MM.1S (cell line): ENCODE measurements at regions not wholly inside any gene's neighbourhood (a gene's known extent, or its start where the extent isn't known, plus 50 kb on each side); places are given as distances from the start of the nearest gene placed in this dataset.
A peak's percentile ranks its signal among the peaks of the same experiment; 100 is the strongest.
"Not testable (repeated sequence)": the region's sequence is repeated elsewhere in the genome, so short reads cannot be mapped to it uniquely, and the experiment has no call there.

Source experiments
- DNase-seq: peaks from one replicate; pipeline ENCODE4 v3.0.0-alpha.2; 2015
- H2AFZ ChIP-seq: fragments of 300-600 bp; sonication (generic); 2 replicates; pipeline ENCODE4 v1.6.0; 2016; ENCODE audit warnings: antibody characterized with exemption, low read length
- H3F3A ChIP-seq: fragments of 300-600 bp; sonication (generic); 2 replicates; pipeline ENCODE4 v1.6.1; 2016; ENCODE audit warnings: mild to moderate bottlenecking, antibody characterized with exemption, low read length, moderate library complexity, mixed read lengths; ENCODE audit not compliant: insufficient read depth
- H3K27ac ChIP-seq: fragments of 300-600 bp; sonication (generic); 2 replicates; pipeline ENCODE4 v1.5.1; 2016; ENCODE audit warnings: mild to moderate bottlenecking, low read length
- H3K27me3 ChIP-seq: fragments of 300-600 bp; sonication (generic); replicated peaks from 2 replicates; pipeline ENCODE4 v1.6.0; 2016; ENCODE audit warnings: low read length; ENCODE audit not compliant: insufficient read depth
- H3K36me3 ChIP-seq: fragments of 300-600 bp; sonication (generic); replicated peaks from 2 replicates; pipeline ENCODE4 v1.6.1; 2016; ENCODE audit warnings: mild to moderate bottlenecking, low read length, mixed read lengths; ENCODE audit not compliant: insufficient read depth
- H3K4me1 ChIP-seq: fragments of 300-600 bp; sonication (generic); 2 replicates; pipeline ENCODE4 v1.6.1; 2016; ENCODE audit warnings: low read length, mixed read lengths
- H3K4me2 ChIP-seq: fragments of 300-600 bp; sonication (generic); 2 replicates; pipeline ENCODE4 v1.6.0; 2016; ENCODE audit warnings: low read depth, low read length
- H3K4me3 ChIP-seq: fragments of 300-600 bp; sonication (generic); 2 replicates; pipeline ENCODE4 v1.5.1; 2016; ENCODE audit warnings: low read length, mixed read lengths
- H3K79me2 ChIP-seq: fragments of 300-600 bp; sonication (generic); 2 replicates; pipeline ENCODE4 v1.6.1; 2016; ENCODE audit warnings: mixed run types, low read length, mixed read lengths
- H3K9ac ChIP-seq: fragments of 300-600 bp; sonication (generic); 2 replicates; pipeline ENCODE4 v1.6.1; 2016; ENCODE audit warnings: low read length, mixed read lengths
- H3K9me2 ChIP-seq: fragments of 300-600 bp; sonication (generic); replicated peaks from 2 replicates; pipeline ENCODE4 v1.6.1; 2016; ENCODE audit warnings: mild to moderate bottlenecking, low read length, mixed read lengths; ENCODE audit not compliant: insufficient read depth
- H3K9me3 ChIP-seq: fragments of 300-600 bp; sonication (generic); replicated peaks from 2 replicates; pipeline ENCODE4 v1.6.1; 2016; ENCODE audit warnings: mild to moderate bottlenecking, low read length, mixed read lengths; ENCODE audit not compliant: insufficient read depth
- H4K20me1 ChIP-seq: fragments of 300-600 bp; sonication (generic); 2 replicates; pipeline ENCODE4 v1.6.1; 2016; ENCODE audit warnings: mild to moderate bottlenecking, low read length, moderate library complexity, mixed read lengths; ENCODE audit not compliant: insufficient read depth
- CTCF ChIP-seq: fragments of 300-600 bp; sonication (generic); IDR thresholded peaks from 2 replicates; pipeline ENCODE4 v1.5.1; 2016; ENCODE audit warnings: antibody characterized with exemption, low read length, mixed read lengths
- EZH2 ChIP-seq: fragments of 300-600 bp; sonication (generic); optimal IDR thresholded peaks from 2 replicates; pipeline ENCODE3; 2017; ENCODE audit warnings: low read depth, mild to moderate bottlenecking, antibody characterized with exemption, low read length, mixed read lengths
- EZH2phosphoT487 ChIP-seq: fragments of 300-600 bp; sonication (generic); IDR thresholded peaks from 2 replicates; pipeline ENCODE4 v1.6.1; 2018; ENCODE audit warnings: antibody characterized with exemption, low read length

GRCh38 chr10:29772403-29772802 is 137.6 kb upstream of the SVIL start:
- Histone ChIP-seq H3K79me2 (no peaks in the 10 kb centered on the region), H3K27me3 (no peaks in the 10 kb centered on the region), H3K9ac (no peak overlapping the region), H3K36me3 (no peaks in the 10 kb centered on the region), H4K20me1 (no peaks in the 10 kb centered on the region), H3K27ac (no peak overlapping the region), H3K9me3 (no peaks in the 10 kb centered on the region), H3K9me2 (no peaks in the 10 kb centered on the region), H3K4me1 (no peaks in the 10 kb centered on the region), H3F3A (no peaks in the 10 kb centered on the region), H2AFZ (0 out of 2 replicates have a peak overlapping the region, but pooled peaks have one; percentile 38), H3K4me2 (no peak overlapping the region; the same call in 1 of the 2 replicates), H3K4me3 (no peak overlapping the region)
- TF ChIP-seq EZH2 (no peak), CTCF (no peak)
- no peak for DNase-seq

GRCh38 chr10:29771376-29771775 is 136.6 kb upstream of the SVIL start:
- no peaks in the 10 kb centered on the region for H4K20me1 ChIP-seq
- H3K9ac ChIP-seq, result no peak overlapping the region
- no peaks in the 10 kb centered on the region for H3F3A ChIP-seq
- no peak for TF ChIP-seq CTCF
- no peak for TF ChIP-seq EZH2
- no peak for TF ChIP-seq EZH2phosphoT487
- no peak overlapping the region for H3K4me3 ChIP-seq
- no peak for DNase-seq
- no peaks in the 10 kb centered on the region for H3K36me3 ChIP-seq
- no peak overlapping the region for H2AFZ ChIP-seq
- no peaks in the 10 kb centered on the region for H3K27me3 ChIP-seq
- H3K4me1 ChIP-seq, result no peaks in the 10 kb centered on the region
- H3K4me2 ChIP-seq, result no peak overlapping the region
- H3K9me3 ChIP-seq, result no peaks in the 10 kb centered on the region
- no peak overlapping the region for H3K27ac ChIP-seq
- H3K9me2 ChIP-seq, result no peaks in the 10 kb centered on the region
- H3K79me2 ChIP-seq, result no peaks in the 10 kb centered on the region

GRCh38 chr10:29769277-29769676 is 134.5 kb upstream of the SVIL start:
- not testable (repeated sequence) for H3K36me3 ChIP-seq, H3K4me3 ChIP-seq, H3F3A ChIP-seq, H3K9me2 ChIP-seq, H3K79me2 ChIP-seq, H3K9ac ChIP-seq, H3K9me3 ChIP-seq, H2AFZ ChIP-seq, DNase-seq, H3K27me3 ChIP-seq, H3K4me2 ChIP-seq, H3K27ac ChIP-seq, H4K20me1 ChIP-seq, H3K4me1 ChIP-seq

GRCh38 chr10:29767968-29768367 is 133.2 kb upstream of the SVIL start:
- no peaks in the 10 kb centered on the region for H3K9me2 ChIP-seq
- H3F3A ChIP-seq, result no peaks in the 10 kb centered on the region
- H3K79me2 ChIP-seq, result no peaks in the 10 kb centered on the region
- no peak overlapping the region for H2AFZ ChIP-seq
- DNase-seq, result no peak
- no peaks in the 10 kb centered on the region for H3K36me3 ChIP-seq
- no peak overlapping the region for H3K4me3 ChIP-seq
- no peaks in the 10 kb centered on the region for H3K4me1 ChIP-seq
- no peaks in the 10 kb centered on the region for H4K20me1 ChIP-seq
- H3K9ac ChIP-seq, result no peak overlapping the region
- no peaks in the 10 kb centered on the region for H3K27me3 ChIP-seq
- H3K4me2 ChIP-seq, result no peak overlapping the region
- TF ChIP-seq EZH2 (no peak), EZH2phosphoT487 (no peak), CTCF (no peak)
- H3K9me3 ChIP-seq, result no peaks in the 10 kb centered on the region
- H3K27ac ChIP-seq, result no peak overlapping the region
